ENCODE measurements at regions not wholly inside any gene's neighbourhood (a gene's known extent, or its start where the extent isn't known, plus 50 kb on each side); places are given as distances from the start of the nearest gene placed in this dataset.

DNA sequence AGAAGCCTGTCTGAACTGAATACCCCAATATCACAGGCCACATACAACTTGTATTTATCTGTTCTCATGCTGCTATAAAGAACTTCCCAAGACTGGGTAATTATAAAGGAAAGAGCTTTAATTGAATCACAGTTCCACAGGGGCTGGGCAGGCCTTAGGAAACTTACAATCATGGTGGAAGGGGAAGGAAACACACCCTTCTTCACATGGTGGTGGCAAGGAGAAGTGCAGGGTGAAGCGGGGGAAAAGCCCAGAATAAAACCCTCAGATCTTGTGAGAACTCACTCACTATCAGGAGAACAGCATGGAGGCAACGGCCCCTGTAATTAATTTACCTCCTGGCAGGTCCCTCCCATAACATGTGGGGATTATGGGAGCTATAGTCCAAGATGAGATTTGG lies 50.3 kb upstream of the FNDC1 start:
- DNase-seq: no peak

DNA sequence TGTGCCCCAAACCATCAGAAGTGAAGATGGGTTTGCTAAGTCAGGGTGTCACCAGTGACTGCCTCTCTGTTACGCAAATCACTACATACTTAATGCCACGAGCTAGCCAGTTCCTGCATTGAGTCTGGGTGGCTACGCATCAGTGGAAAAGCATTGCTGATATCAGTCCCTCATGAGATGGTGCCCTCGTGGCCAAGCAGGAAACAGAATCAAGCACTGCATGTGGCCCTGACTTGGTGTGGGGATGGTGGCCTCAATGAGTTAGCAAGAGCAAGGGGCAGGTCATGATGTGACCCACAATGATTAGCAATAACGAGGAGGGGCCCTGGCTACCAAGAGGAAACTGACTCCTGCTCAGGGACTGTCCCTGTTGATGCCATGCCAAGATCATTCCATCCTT lies 51.6 kb upstream of the FNDC1 start:
- no peak for DNase-seq

DNA sequence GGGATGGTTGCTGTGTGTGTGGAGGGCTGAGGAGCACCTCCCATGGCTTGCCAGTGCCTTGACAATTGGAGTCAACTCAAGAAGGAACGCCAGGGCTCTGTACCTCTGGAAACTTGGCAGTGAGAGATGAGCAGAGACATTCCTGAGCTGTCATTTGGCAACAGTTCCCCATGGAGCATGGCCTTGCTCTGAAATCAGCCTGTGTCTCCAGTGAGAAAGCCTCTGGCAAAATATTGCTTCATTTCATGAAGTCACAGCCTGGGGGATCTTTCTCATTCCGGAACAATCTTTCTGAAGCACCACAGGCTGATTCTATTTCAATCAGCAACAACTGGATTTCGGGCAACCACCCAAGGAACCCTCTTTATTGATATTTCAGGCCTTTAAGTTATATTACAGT lies 52.2 kb upstream of the FNDC1 start:
- no peak for DNase-seq

DNA sequence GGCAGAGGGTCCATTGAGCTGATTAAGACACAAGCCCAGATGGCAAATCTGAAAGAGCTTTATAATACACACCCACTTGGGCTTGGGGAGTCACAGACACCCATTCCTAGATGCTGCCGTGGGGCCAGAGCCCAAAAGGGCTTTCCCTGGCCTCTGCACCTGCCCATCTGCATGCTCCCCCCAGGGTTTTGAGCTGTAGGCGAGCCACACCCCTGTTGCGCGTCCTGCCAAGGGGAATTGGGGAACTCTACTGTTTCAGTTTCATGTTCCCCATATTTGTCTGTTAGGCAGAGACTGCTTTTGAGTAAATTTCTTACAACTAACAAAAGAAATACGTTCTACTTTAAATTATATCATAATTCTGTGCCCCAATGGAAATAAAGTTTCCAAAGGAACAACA lies 52.9 kb upstream of the FNDC1 start:
- DNase-seq: no peak

DNA sequence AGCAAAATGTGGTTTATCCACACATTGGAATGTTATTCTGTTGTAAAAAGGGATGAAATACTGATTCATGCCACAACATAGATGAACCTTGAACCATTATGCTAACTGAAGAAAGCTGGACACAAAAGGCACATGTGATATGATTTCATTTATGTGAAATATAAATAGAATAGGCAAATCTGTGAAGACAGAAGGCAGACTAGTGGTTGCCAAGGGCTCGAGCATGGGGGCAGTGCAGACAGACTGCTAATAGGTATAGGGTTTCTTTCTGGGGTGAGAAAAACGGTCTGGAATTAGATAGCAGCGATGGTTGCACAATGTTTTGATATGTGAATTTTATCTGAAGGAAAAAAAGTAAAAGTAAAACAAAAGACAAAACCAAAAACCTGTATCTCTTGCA lies 54.6 kb upstream of the FNDC1 start:
- no peak for DNase-seq

DNA sequence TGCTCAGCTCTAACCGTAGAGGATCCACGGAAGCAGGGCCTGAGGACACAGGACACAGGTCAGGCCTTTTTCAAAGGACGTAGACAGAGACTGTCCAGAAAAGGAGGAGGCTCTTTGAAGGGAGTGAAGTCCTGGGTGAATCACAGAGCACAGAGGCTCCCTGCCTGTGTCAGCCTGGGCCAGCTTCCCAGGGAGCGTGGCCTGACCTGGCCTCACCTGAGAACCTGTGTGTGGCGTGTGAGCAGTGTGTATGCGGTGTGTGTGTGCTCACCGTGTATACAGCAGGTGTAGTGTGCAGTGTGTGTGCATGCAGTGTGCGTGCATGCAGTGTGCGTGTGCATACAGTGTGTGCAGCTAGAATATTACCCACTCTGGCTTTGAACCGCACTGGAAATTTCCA lies 56.0 kb upstream of the FNDC1 start:
- no peak for DNase-seq

DNA sequence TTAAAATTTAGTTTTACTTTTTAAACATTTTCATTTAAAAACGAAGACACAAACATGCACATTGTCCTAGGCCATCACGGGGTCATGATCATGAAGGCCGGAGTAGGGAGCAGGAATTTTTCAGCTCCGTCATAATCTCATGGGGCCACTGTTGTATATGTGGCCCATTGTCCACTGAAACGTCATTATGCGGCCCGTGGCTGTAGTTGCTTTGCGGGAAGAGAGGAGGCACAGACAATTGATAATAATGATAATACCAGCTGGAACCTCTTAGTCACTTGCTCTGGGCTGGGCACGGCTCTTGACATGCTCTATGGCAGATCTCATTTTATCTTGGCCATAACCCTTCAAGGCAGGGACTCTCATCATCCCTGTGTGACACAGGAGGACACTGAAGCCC lies 56.5 kb upstream of the FNDC1 start:
- no peak for DNase-seq

DNA sequence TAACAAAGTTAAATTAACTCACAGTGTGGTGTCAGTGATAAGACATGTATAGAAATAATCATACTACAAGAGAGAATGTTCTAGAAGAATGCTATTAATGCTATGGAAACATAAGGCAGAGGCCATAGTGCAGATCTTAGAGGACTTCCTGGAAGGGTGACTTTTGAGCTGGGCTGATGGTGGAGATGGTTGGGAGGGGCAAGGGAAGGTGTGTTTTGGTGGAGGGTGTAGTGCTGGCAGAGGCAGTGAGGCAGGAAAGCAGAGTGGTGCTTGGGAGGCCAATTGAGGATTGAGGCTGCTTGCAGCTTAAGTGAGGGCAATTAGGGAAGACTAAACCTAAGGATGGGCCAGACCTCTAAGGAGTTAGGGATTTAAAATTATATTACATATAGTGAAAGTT lies 58.5 kb upstream of the FNDC1 start:
- no peak for DNase-seq

DNA sequence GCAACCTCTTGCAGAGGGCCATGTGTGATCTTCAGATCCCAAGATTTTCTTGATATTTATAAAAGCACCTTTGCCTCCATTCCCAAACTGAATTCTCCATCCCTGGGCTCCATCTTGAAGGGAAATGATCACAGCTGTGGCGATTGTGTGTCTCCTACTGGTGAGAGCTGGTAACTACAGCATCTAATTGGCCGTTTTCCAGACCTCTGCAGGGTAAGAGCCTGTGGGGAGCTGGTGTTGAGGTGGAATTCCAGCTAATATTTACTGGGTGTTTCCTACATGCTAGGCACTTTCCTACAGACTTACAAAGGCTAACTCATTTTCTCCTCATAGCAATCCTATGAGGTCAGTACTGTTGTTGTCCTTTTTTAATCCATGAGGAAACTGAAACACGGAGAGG lies 59.2 kb upstream of the FNDC1 start:
- peak; percentile 9 for DNase-seq

DNA sequence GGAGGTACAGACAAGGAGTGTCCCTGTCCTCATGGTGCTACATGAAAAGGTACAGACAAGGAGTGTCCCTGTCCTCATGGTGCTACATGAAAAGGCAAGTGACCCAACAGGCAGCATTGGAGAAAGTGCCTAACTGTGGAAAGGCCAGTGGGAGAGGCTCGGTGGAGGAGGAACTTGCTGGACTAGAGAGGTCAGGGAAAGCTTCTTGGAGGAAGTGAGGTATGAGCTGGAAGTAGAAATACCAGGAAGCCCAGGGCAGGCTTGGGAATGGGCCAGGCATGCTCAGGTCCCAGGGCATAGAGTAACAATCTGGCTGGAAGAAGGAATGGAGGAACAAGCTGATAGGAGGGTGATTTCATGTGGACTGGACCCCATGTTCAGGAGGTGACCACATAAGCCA lies 59.8 kb upstream of the FNDC1 start:
- DNase-seq: no peak

DNA sequence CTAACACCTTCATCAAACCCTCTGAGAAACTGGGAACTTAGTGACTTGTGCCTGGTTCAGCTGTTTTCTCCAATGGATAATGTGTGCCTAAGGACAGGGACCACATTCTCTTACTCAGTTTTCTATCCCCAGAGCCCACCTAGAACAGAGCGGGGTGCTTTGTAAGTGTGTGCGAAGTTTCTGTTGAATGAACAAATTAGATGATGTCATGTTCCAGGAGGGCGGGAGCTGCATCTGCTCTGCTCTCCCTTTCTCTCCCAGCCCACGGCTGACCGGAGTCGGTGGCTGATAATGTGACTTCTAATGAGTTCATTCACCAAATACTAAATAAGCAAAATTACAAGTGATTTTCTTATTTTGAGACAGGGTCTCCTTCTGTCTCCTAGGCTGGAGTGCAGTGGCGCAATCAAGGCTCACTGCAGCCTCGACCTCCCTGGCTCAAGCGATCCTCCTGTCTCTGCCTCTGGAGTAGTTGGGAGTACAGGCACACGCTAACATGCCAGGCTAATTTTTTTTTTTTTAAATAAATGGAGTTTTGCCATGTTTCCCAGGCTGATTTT lies 60.7 kb upstream of the FNDC1 start:
- DNase-seq: no peak

DNA sequence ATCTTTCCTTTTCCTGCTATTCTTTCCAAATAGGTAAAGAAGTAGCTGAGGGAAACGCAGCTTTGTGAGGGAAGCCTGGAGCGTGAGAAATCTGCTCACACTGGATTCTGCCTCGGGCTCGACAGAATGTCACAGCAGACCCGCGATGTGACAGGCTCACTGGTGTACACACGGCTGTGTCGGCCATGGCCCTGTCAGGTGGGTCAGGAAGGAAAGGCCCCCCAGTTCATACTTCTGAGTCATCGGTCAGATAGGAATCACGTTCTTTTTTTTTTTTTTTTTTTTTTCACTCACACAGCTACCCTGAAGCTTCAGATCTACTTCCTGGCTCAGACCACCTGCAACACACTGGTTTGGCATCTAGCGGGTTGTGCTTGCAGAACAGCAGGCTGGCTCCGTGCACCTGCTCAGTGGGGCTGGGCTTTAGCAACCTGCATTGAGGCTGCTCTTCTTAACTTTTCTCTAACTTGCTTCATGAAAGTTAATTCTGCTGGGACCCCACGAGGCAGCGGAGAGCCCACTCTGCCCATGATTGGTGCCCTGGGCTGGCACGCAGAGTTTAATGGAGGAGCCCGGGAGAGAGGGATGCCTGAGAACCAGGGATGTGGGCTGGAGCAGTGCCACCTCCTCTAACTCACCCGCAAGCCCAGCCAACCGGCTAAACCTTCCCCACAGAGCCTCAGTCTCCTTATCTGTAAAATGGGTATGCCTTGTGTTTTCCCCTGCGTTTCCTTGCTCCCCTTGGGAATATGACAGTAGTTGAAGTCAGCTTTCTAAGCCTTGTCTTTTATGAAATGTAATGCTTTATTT lies 61.5 kb upstream of the FNDC1 start:
- peak; percentile 25 for DNase-seq

DNA sequence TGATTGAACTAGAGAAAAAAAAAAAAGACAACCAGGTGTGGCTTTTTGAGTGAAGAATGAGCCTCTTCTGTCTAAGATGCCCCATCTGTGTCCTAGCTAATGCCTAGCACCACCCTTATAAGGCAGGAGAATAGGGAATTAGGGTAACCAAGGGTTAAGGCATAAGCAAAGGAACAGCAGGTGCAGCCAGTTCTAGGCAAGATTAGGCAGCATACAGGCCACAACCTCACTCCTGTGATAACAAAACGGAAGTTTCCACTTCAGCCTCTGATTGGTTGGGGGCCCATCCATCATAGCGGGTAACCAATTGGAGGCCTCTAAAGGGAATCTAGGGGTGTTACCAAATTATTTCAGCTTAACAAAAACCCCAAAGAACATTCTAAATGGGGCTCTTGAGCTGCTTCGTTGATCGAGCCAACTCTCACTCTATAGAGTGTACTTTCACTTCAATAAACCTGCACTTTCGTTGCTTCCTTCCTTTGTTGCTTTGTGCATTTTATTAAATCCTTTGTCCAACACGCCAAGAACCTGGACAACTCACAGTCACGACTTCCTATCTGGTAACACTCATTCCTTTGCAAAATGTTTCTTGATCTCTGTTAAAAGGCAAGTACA lies 61.9 kb upstream of the TAGAP start:
- peak; percentile 78 for DNase-seq

DNA sequence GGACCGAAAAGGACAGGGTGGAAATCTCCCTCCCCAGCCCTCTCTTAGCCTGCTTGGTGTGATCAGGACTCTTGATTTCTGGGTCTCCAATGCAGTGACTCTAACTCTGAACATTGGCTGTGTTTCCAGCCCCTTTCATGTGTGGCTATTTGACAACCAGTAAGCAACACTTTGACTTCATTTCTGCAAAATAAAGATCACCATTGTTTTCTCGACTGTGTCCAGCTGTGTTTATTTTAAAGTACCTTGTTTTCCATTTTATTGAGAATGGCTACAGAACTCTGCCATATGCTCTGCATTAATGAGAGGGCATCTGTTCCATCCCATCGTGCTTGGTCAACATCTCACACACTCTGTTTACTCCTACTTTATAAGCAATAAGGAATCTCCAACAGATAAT lies 60.9 kb upstream of the TAGAP start:
- no peak for DNase-seq

DNA sequence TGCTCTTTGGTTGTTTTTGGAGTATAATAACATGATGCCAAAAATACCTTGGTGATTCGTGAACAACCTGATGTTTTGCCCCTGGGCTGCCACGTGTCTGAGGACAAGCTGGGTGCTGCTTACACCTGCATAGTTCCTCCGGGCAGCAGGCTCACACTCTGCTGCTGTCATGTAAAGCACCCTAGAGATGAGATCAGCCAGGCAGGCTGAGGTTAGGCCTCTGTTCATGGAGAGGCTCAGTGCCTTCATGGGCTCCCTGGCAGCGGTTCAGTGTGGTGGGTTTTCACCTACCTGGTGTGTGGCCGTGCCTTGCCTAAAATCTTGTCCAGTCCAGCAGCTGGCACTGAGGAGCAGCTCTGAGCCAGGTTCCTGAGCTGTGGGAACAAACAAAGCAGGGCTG lies 60.1 kb upstream of the TAGAP start:
- DNase-seq: peak; percentile 60

DNA sequence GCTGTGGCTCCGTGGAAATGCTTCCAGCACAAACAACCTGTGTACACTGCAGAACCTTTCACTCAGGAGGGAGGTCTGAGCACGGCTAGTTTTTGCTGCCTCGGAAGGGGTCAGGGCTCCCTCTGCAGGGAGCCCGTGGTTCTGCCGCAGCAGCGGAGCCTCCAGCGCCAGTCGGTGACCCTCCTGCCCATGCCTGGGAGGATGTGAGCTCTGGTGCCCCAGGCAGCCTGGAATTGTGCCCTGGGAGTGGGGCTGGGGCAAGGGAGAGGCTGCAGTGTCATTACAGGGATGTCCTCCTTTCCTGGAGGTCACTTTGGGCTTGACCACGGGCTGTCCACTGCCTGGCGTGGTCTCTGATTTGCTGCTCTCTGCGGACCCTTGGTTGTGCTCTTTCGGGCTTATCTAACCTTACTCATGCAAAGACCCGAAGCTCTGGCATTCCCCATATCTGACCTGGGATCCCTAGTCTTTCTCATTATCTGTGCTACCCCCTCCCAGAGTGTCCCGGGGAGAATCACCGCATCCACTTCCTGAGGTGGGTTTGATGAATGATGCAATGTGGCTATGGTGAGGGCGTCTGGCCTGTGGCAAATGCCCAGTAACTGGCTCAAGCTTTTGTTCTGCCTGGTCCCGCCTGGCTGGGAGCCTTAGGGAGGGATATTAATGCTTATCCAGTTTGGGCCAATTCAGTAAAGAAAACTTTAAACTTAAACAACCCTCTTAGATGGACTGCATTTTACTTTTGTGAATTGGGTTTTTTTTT lies 59.6 kb upstream of the TAGAP start:
- peak; percentile 52 for DNase-seq

DNA sequence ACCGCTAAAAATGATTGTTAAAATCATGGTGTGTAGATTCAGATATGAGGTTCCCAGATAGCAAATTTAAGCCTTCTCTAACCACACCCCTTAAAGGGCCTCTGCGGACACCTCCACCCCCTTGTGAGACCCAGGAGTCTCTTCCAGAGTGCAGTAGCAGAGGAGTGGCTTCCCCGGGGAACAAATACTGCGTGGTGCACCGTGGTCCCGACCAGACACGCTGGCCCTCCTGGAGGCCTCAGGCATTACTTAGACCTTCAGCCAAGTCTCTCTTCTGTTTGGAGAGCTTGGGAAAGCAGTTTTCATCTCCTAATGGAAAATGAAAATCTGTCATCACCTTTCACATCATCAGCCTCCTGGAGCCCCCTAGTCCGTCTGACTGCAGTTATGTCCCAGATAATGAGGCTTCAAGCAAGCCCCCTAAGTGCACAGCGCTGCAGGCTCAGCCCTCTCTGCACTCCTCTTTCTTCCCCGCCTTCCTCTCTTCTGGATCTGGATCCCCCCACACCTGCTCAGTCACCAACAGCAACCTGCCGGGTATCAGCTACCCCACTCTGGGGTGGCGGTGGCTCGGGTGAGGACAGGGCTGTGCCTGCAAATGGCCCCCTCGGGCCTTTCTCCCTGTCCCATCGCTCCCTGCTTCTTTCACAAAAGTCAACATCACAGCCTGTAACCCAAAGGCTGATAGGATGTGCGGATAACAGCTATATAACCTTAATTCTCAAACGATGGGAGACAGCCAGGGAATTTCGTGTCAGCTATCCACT lies 58.8 kb upstream of the TAGAP start:
- DNase-seq: no peak

DNA sequence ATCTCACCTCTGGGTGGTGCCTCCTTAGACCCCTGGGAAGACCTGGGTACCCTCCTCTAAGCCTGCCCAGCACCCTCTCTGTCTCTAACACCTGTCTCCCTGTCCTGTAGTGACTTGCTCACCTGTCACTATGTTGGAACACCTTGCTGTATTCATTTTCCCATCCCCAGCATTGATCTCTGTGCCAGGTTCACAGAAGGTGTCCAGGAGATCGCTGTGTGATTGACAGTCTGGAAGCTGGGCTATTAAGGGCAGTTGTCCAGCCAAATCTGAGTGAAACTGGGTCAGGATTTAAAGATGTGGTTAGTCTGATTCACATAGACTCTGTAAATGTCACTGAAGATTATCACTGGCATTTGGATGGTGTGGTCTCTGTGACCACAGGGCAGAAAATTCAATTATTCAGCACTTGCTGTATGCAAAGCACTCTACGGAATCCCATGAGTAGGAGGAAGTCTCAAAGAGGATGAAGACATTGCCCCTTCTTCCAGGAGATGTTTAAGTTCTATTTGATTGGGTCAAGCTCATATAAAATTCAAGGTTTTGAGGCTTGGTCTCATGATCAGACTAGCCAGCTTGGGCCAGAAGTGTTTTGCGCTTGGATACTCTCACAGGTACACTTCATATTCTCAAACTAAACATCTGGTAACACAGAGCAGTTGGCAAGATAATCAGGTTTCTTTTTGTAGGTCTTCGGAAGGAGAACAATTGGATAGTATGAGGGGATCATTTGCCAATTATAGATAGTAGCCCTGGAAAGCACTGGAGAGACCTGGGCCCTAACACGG lies 57.8 kb upstream of the TAGAP start:
- no peak for DNase-seq

DNA sequence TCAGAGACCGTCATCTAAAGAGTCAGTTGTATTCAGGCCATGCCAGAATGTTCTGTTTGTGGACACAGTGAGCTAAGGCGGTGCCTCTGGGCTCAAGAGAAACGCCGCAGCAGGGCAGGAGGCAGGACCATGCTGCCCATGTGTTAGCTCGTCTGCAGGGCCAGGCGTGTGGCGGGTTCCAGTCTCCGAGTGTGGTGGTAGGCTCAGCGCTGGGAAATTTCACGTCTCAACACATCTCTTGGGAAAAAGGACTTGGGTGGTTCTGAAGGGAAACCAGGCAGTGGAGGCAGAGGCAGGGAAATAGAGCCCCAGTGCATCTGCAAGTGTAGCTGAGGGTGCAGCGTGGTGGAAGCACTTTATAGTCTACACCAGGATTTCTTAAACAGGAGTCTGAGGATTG lies 56.9 kb upstream of the TAGAP start:
- DNase-seq: no peak

DNA sequence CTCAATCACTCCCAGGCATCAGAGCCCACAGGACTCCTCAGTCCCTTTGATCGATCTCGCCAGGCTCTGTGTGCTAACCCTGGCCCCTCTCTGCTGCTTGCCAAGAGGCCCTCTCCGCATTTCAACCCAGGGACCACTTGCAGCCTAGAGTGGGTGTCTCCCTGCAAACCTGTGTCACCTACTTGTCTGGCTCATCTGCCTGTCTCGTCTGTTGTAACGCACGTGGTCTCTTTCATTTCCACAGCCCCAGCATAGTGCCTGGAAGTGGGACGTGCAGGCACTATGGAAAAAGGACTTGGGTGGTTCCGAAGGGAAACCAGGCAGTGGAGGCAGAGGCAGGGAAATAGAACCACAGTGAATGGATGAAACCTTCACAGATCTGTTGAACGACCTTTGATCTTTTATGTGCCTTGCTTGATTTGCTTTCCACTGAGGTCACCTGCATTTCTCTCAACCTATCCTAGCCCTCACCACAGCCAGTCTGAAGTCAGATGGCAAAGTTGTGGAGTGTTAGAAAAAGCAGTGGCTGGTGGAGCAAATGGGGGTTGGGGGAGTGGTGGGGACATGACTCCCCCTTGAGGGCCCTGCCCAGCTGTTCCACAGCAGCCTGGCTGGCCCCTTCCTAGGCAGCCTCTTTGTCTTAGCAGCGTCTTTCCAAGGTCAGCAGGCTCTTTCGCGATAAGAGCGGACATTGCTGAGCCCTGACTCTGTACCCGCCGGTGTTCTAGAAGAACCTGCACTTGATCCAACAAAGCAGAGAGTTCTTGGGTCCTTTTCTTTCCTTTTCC lies 55.8 kb upstream of the TAGAP start:
- DNase-seq: no peak

DNA sequence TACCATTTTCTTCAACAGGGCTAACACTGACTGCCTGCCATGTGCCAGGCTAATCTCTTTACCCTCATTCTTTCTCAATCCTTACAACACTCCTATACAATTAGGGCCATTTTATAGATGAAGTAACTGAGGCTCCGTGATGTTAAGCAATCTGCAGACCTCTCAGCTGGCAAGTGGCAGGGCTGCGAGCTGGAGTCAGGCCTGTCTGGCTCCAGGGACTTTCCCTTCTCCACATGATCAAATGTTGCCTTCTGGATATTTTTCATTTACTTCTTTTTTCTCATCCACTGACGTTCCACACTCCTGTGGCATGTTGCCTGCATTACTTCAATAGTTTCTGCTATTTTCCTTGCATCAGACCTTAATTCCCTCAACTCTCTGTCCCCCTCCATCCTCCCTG lies 55.2 kb upstream of the TAGAP start:
- no peak for DNase-seq

Measured in NCI-H345 (cell line).